ENCODE measurements at regions not wholly inside any gene's neighbourhood (a gene's known extent, or its start where the extent isn't known, plus 50 kb on each side); places are given as distances from the start of the nearest gene placed in this dataset.
"Not testable (repeated sequence)": the region's sequence is repeated elsewhere in the genome, so short reads cannot be mapped to it uniquely, and the experiment has no call there.

- not testable (repeated sequence) for H3K36me3 ChIP-seq (ENCODE audit: insufficient read depth, low read length); H3K9me2 ChIP-seq (replicated peaks; ENCODE audit: low read depth, low read length); H3K79me2 ChIP-seq (ENCODE audit: insufficient read depth, low read length); H3K9me3 ChIP-seq (ENCODE audit: insufficient read depth, low read depth, low read length); H3K4me1 ChIP-seq (ENCODE audit: insufficient read depth, low read length, poor library complexity, severe bottlenecking); H4K20me1 ChIP-seq (ENCODE audit: insufficient read depth, low read length, poor library complexity, severe bottlenecking); H3K4me3 ChIP-seq (ENCODE audit: low read length, poor library complexity, severe bottlenecking); H3K9ac ChIP-seq (ENCODE audit: low read depth, low read length, poor library complexity, severe bottlenecking); H3K4me2 ChIP-seq (ENCODE audit: low read depth, low read length, poor library complexity, severe bottlenecking); H3F3A ChIP-seq (ENCODE audit: low read depth); H2AFZ ChIP-seq (ENCODE audit: low read length); H3K27me3 ChIP-seq (ENCODE audit: insufficient read depth, low read length, poor library complexity, severe bottlenecking)
These were observed 69.6 kb upstream of the ZSCAN2 start for GRCh38 chr15:84531223-84531622.

- H3F3A ChIP-seq (ENCODE audit: low read depth); H3K36me3 ChIP-seq (ENCODE audit: insufficient read depth, low read length); H3K9me2 ChIP-seq (replicated peaks; ENCODE audit: low read depth, low read length); H3K79me2 ChIP-seq (ENCODE audit: insufficient read depth, low read length); H3K4me2 ChIP-seq (ENCODE audit: low read depth, low read length, poor library complexity, severe bottlenecking); H4K20me1 ChIP-seq (ENCODE audit: insufficient read depth, low read length, poor library complexity, severe bottlenecking); H3K4me3 ChIP-seq (ENCODE audit: low read length, poor library complexity, severe bottlenecking); H3K4me1 ChIP-seq (ENCODE audit: insufficient read depth, low read length, poor library complexity, severe bottlenecking); H3K9ac ChIP-seq (ENCODE audit: low read depth, low read length, poor library complexity, severe bottlenecking); H2AFZ ChIP-seq (ENCODE audit: low read length); H3K9me3 ChIP-seq (ENCODE audit: insufficient read depth, low read depth, low read length); H3K27me3 ChIP-seq (ENCODE audit: insufficient read depth, low read length, poor library complexity, severe bottlenecking): not testable (repeated sequence)
These were observed 69.0 kb upstream of the ZSCAN2 start for GRCh38 chr15:84531709-84532367.

DNA sequence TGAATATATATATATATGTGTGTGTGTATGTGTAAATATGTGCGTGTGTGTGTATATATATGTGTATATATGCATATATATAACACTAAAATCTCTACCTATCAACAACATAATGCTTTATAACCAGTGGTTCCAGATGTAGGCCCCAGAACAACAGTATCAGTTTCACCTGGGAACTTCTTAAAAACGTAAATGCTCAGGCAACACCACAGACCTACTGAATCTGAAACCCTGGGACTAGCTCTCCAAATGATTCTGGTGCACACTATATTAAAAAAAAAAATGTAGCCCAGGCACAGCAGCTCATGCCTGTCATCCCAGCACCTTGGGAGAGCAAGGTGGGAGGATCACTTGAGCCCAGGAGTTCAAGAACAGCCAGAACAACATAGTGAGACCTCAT lies 67.1 kb upstream of the ZSCAN2 start:
- not testable (repeated sequence) for H2AFZ ChIP-seq (ENCODE audit: low read length); H3K4me2 ChIP-seq (ENCODE audit: low read depth, low read length, poor library complexity, severe bottlenecking); H3K36me3 ChIP-seq (ENCODE audit: insufficient read depth, low read length); H3K27me3 ChIP-seq (ENCODE audit: insufficient read depth, low read length, poor library complexity, severe bottlenecking); H3K9me2 ChIP-seq (replicated peaks; ENCODE audit: low read depth, low read length); H3K4me1 ChIP-seq (ENCODE audit: insufficient read depth, low read length, poor library complexity, severe bottlenecking); H3F3A ChIP-seq (ENCODE audit: low read depth); H3K9ac ChIP-seq (ENCODE audit: low read depth, low read length, poor library complexity, severe bottlenecking); H3K4me3 ChIP-seq (ENCODE audit: low read length, poor library complexity, severe bottlenecking); H3K79me2 ChIP-seq (ENCODE audit: insufficient read depth, low read length); H3K9me3 ChIP-seq (ENCODE audit: insufficient read depth, low read depth, low read length); H4K20me1 ChIP-seq (ENCODE audit: insufficient read depth, low read length, poor library complexity, severe bottlenecking)

DNA sequence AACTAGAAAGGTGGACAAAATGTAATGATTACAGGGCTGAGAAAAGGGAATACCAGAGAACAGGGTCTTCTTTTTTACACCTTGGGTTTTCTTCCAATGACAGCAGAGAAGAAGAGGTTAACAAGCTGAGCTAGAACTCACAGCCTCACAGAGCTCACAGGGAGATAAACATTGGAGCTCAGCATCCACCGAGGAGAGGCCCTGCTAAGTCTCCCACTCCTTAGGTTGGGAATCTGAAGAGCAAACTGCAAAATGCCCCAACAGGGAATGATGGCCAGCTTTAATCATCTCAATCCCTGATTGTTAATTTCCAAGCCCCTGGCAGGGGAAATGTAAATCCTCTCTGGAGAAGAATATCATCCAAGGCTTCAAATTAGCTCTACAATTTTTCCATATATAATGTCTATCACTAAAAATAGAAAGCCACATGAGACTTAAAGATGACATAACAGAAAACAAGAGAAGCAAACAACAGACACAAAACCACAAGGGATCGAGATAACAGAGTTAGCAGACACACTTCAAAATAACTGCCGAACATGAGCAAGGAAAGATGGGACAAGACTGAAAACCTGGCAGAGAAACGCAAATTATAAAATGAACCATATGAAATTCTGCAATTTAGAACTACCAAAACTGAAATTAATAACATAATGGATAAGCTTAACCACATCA lies 66.1 kb upstream of the ZSCAN2 start:
- not testable (repeated sequence) for H3K9ac ChIP-seq (ENCODE audit: low read depth, low read length, poor library complexity, severe bottlenecking)

DNA sequence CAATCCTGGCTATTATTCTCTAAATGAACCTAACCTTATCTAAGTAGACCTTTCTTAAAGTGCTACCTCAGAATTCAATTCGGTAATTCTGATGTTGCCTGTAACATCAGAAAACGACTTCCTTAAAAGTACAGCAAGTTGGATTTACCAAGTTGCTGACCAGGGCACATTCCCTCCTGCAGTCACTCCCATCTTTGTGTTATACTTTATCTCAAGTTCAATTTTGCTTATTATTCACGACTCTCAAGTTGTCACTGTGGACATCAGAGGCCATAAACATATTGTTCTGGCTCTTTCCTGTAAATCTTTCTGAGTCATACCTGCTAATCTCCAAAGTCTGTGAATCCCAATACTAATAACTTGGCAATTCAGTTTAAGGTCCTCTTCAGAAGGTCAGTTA lies 64.6 kb upstream of the ZSCAN2 start:
- not testable (repeated sequence) for H2AFZ ChIP-seq (ENCODE audit: low read length); H3F3A ChIP-seq (ENCODE audit: low read depth); H4K20me1 ChIP-seq (ENCODE audit: insufficient read depth, low read length, poor library complexity, severe bottlenecking)

More for the DNA sequence above, 66.1 kb upstream of the ZSCAN2 start:
- H3K9me3 ChIP-seq (ENCODE audit: insufficient read depth, low read depth, low read length); H3K9me2 ChIP-seq (replicated peaks; ENCODE audit: low read depth, low read length); H3F3A ChIP-seq (ENCODE audit: low read depth); H2AFZ ChIP-seq (ENCODE audit: low read length); H3K79me2 ChIP-seq (ENCODE audit: insufficient read depth, low read length); H4K20me1 ChIP-seq (ENCODE audit: insufficient read depth, low read length, poor library complexity, severe bottlenecking); H3K4me1 ChIP-seq (ENCODE audit: insufficient read depth, low read length, poor library complexity, severe bottlenecking); H3K27me3 ChIP-seq (ENCODE audit: insufficient read depth, low read length, poor library complexity, severe bottlenecking); H3K4me3 ChIP-seq (ENCODE audit: low read length, poor library complexity, severe bottlenecking); H3K36me3 ChIP-seq (ENCODE audit: insufficient read depth, low read length): not testable (repeated sequence)
- peak overlapping the region; percentile 37 for H3K4me2 ChIP-seq (ENCODE audit: low read depth, low read length, poor library complexity, severe bottlenecking)

DNA sequence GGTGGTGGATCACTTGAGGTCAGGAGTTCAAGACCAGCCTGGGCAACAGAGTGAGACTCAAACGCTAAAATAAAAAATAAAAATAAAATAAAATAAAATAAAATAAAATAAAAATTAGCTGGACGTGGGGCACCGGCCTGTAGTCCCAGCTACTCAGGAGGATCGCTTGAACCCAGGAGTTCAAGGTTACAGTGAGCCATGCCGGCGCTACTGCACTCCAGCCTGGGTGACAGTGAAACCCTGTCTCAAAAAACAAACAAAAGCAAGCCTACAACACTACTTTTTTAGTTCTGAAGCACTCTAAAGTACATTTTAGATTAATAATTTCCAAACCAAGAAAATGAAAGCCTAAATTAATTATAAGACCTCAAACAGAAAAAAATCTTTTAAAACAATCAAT lies 56.2 kb upstream of the ZSCAN2 start:
- H2AFZ ChIP-seq (ENCODE audit: low read length); H3K9me2 ChIP-seq (replicated peaks; ENCODE audit: low read depth, low read length); H3F3A ChIP-seq (ENCODE audit: low read depth); H3K4me2 ChIP-seq (ENCODE audit: low read depth, low read length, poor library complexity, severe bottlenecking); H3K27me3 ChIP-seq (ENCODE audit: insufficient read depth, low read length, poor library complexity, severe bottlenecking); H3K9me3 ChIP-seq (ENCODE audit: insufficient read depth, low read depth, low read length); H4K20me1 ChIP-seq (ENCODE audit: insufficient read depth, low read length, poor library complexity, severe bottlenecking); H3K4me3 ChIP-seq (ENCODE audit: low read length, poor library complexity, severe bottlenecking); H3K4me1 ChIP-seq (ENCODE audit: insufficient read depth, low read length, poor library complexity, severe bottlenecking); H3K79me2 ChIP-seq (ENCODE audit: insufficient read depth, low read length); H3K9ac ChIP-seq (ENCODE audit: low read depth, low read length, poor library complexity, severe bottlenecking): not testable (repeated sequence)
- H3K36me3 ChIP-seq (ENCODE audit: insufficient read depth, low read length), result peaks cover 15% of the 10 kb centered on the region

More for the DNA sequence above, 64.6 kb upstream of the ZSCAN2 start:
- H3K36me3 ChIP-seq (ENCODE audit: insufficient read depth, low read length); H3K9me3 ChIP-seq (ENCODE audit: insufficient read depth, low read depth, low read length); H3K4me1 ChIP-seq (ENCODE audit: insufficient read depth, low read length, poor library complexity, severe bottlenecking); H3K27me3 ChIP-seq (ENCODE audit: insufficient read depth, low read length, poor library complexity, severe bottlenecking); H3K4me2 ChIP-seq (ENCODE audit: low read depth, low read length, poor library complexity, severe bottlenecking); H3K9me2 ChIP-seq (replicated peaks; ENCODE audit: low read depth, low read length); H3K9ac ChIP-seq (ENCODE audit: low read depth, low read length, poor library complexity, severe bottlenecking); H3K4me3 ChIP-seq (ENCODE audit: low read length, poor library complexity, severe bottlenecking); H3K79me2 ChIP-seq (ENCODE audit: insufficient read depth, low read length): not testable (repeated sequence)

DNA sequence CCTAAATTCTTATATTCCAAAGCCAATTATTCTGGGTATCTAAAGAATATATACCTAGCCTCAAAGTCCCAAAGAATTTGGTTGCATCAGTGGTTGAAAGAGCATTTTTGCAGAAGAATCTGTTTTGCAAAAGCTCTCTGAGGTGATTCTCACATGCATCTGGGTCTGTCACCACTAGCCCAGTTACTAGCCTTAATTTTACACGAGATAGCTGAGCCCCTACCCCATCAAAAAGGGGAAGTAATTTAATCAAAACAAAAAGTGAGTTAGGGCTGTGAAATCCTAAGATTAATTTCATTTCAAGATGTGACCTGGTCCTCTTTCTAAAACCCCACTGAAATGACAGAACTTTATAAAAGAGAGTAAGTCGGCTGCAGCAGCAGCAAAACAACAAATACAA lies 53.7 kb upstream of the ZSCAN2 start:
- not testable (repeated sequence) for H3K9me3 ChIP-seq (ENCODE audit: insufficient read depth, low read depth, low read length); H3K27me3 ChIP-seq (ENCODE audit: insufficient read depth, low read length, poor library complexity, severe bottlenecking); H4K20me1 ChIP-seq (ENCODE audit: insufficient read depth, low read length, poor library complexity, severe bottlenecking); H3K9me2 ChIP-seq (replicated peaks; ENCODE audit: low read depth, low read length); H3K4me3 ChIP-seq (ENCODE audit: low read length, poor library complexity, severe bottlenecking); H2AFZ ChIP-seq (ENCODE audit: low read length); H3K79me2 ChIP-seq (ENCODE audit: insufficient read depth, low read length); H3K9ac ChIP-seq (ENCODE audit: low read depth, low read length, poor library complexity, severe bottlenecking); H3K4me1 ChIP-seq (ENCODE audit: insufficient read depth, low read length, poor library complexity, severe bottlenecking); H3F3A ChIP-seq (ENCODE audit: low read depth); H3K36me3 ChIP-seq (ENCODE audit: insufficient read depth, low read length)
- H3K4me2 ChIP-seq (ENCODE audit: low read depth, low read length, poor library complexity, severe bottlenecking), result peak overlapping the region; percentile 22
